ENCODE measurements at regions not wholly inside any gene's neighbourhood (a gene's known extent, or its start where the extent isn't known, plus 50 kb on each side); places are given as distances from the start of the nearest gene placed in this dataset.

DNA sequence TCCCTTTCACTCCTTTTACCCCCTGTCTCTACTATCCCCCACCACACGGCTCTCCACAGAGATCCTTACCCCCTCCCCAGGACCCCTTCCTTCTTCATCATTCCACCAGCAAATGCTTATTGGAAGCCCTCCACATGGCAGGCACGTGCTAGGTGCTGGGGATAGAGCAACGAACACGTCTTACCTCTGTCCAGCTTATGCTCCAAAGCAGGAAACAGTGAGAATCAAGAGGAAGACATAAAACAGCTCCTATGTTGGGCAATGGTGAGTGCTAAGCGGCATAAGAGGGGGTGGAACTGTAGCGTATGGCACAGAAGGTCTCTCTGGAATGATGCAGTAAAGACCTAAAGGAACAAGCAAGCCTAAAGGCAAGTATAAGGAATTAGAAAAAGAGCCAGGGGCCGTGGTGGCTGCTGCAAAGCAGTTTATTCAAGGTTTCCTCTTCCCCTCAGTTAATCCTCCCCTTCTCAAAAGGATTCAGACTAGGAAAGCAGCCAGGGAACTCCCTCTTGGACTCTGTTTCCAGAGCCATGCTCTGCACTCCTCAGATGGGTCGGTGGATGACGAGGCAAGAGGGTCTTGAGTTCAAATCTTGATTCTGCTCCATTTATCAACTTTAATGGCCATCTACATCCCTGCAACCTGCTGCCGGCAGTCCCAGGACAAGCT lies 289.4 kb downstream of the FOXO1 start:
- H3K4me1 ChIP-seq (ENCODE audit: insufficient read depth, insufficient read length) = peaks cover 2% of the 10 kb centered on the region
- H3K36me3 ChIP-seq (ENCODE audit: insufficient read depth, insufficient read length, low read length) = no peaks in the 10 kb centered on the region
- H3K9ac ChIP-seq (ENCODE audit: insufficient read length, low read depth) = no peak overlapping the region
- peaks cover 6% of the 10 kb centered on the region; the same call in 1 of the 2 replicates for H3K9me3 ChIP-seq (ENCODE audit: insufficient read depth, low read length)
- TF ChIP-seq ZNF274 (IDR thresholded peaks at IDR 0.05; ENCODE audit: low read depth, low read length) = no peak
- H3K4me3 ChIP-seq (ENCODE audit: insufficient read length, low read depth) = no peak overlapping the region
- H3K27me3 ChIP-seq (ENCODE audit: insufficient read depth, insufficient read length) = no peaks in the 10 kb centered on the region
- DNase-seq (ENCODE audit: low read depth, low spot score) = no peak

DNA sequence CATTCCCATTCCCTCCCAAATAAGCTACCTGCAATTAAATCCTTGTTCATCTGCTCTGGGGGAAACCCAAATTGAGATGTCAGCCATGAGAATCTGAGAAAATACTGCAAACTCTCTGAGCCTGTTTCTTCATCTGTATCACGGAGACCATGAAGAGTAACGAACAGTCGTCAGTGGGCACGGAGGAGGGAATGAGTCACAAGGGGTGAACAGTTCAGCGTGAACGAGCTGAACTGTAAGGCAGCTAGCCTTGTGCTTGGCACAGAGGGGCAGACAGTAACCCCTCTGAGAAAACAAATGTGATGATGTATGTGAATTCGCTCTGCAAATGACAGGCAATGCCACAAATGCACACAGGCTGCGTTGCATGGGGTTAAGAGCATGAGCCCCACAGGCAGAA lies 288.7 kb downstream of the FOXO1 start:
- H3K9me3 ChIP-seq (ENCODE audit: insufficient read depth, low read length) = peaks cover 6% of the 10 kb centered on the region; the same call in 1 of the 2 replicates
- TF ChIP-seq ZNF274 (IDR thresholded peaks at IDR 0.05; ENCODE audit: low read depth, low read length) (no peak), YY1 (IDR thresholded peaks at IDR 0.05; ENCODE audit: insufficient read depth, insufficient read length) (no peak), SUZ12 (IDR thresholded peaks at IDR 0.05; ENCODE audit: extremely low read depth, insufficient read depth, insufficient read length) (no peak)
- no peak for DNase-seq (ENCODE audit: low read depth, low spot score)
- peaks cover 2% of the 10 kb centered on the region for H3K4me1 ChIP-seq (ENCODE audit: insufficient read depth, insufficient read length)
- no peak overlapping the region for H3K9ac ChIP-seq (ENCODE audit: insufficient read length, low read depth)
- H3K36me3 ChIP-seq (ENCODE audit: insufficient read depth, insufficient read length, low read length) = no peaks in the 10 kb centered on the region
- H3K4me3 ChIP-seq (ENCODE audit: insufficient read length, low read depth) = no peak overlapping the region
- no peaks in the 10 kb centered on the region for H3K27me3 ChIP-seq (ENCODE audit: insufficient read depth, insufficient read length)

DNA sequence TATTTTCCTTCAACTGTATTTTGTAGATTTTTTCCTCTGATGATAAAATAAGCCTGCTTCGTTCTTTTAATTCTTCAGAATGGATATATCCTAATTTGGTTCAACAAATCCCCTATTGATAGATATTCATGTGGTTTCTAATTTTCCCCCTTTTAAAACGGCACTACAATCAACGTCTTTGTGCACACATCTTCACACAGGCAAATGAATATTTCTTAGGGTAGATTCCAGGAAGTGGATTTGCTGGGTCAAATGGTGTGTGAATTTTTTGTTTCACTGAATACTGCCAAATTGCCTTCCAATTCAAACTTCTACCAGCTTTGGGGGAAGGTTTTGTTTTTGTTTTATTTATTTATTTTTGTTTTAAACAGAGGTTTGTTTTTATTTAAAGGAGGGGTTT lies 287.2 kb downstream of the FOXO1 start:
- H3K27me3 ChIP-seq (ENCODE audit: insufficient read depth, insufficient read length) = no peaks in the 10 kb centered on the region
- H3K36me3 ChIP-seq (ENCODE audit: insufficient read depth, insufficient read length, low read length) = no peaks in the 10 kb centered on the region
- no peak overlapping the region for H3K4me3 ChIP-seq (ENCODE audit: insufficient read length, low read depth)
- peaks cover 2% of the 10 kb centered on the region for H3K4me1 ChIP-seq (ENCODE audit: insufficient read depth, insufficient read length)
- DNase-seq (ENCODE audit: low read depth, low spot score) = no peak
- H3K9me3 ChIP-seq (ENCODE audit: insufficient read depth, low read length) = peaks cover 6% of the 10 kb centered on the region; the same call in 1 of the 2 replicates
- TF ChIP-seq SUZ12 (IDR thresholded peaks at IDR 0.05; ENCODE audit: extremely low read depth, insufficient read depth, insufficient read length) (no peak), ZNF274 (IDR thresholded peaks at IDR 0.05; ENCODE audit: low read depth, low read length) (no peak)
- no peak overlapping the region for H3K9ac ChIP-seq (ENCODE audit: insufficient read length, low read depth)

DNA sequence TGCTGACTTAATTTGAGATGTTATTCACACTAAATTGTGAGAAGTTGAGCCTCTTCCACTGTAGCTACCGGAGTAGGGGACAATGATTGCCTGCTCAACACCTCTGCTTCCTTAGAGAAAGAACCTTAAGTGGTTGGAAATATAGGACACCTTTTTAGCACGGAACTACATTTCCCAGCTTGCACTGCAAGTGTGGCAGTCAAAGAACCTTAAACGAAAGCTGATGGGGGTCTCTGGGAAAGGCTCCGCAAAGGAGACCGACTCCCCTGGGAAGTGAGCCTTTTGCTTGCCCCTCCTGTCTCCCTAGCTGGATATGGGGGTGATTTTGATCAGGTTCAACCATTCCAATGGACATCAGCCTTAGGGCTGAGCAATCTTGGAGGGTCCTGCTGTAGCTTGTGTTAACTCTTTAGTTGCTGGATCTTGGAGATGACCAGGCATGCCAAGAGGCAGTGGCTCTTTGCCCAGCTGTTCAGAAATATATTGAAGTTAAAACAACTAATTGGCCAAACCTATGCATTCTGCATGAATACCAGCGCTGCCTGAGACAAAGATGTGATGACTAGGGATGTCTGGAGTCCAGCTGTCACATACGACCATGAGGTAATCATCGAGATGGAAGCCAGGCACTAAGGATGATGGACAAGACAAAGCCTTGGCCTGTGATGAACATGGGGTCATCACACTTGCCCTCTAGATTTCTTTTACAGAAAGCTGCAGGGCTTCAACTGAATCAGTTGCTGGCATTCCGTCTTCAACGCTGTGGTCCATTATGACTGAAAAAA lies 286.5 kb downstream of the FOXO1 start:
- no peak for DNase-seq (ENCODE audit: low read depth, low spot score)
- Histone ChIP-seq H3K9ac (ENCODE audit: insufficient read length, low read depth) (no peak overlapping the region), H3K36me3 (ENCODE audit: insufficient read depth, insufficient read length, low read length) (no peaks in the 10 kb centered on the region), H3K4me1 (ENCODE audit: insufficient read depth, insufficient read length) (peaks cover 2% of the 10 kb centered on the region), H3K27me3 (ENCODE audit: insufficient read depth, insufficient read length) (no peaks in the 10 kb centered on the region), H3K9me3 (ENCODE audit: insufficient read depth, low read length) (peaks cover 6% of the 10 kb centered on the region; the same call in 1 of the 2 replicates), H3K4me3 (ENCODE audit: insufficient read length, low read depth) (no peak overlapping the region)
- TF ChIP-seq ZNF274 (IDR thresholded peaks at IDR 0.05; ENCODE audit: low read depth, low read length) (no peak), YY1 (IDR thresholded peaks at IDR 0.05; ENCODE audit: insufficient read depth, insufficient read length) (no peak), SUZ12 (IDR thresholded peaks at IDR 0.05; ENCODE audit: extremely low read depth, insufficient read depth, insufficient read length) (no peak)

DNA sequence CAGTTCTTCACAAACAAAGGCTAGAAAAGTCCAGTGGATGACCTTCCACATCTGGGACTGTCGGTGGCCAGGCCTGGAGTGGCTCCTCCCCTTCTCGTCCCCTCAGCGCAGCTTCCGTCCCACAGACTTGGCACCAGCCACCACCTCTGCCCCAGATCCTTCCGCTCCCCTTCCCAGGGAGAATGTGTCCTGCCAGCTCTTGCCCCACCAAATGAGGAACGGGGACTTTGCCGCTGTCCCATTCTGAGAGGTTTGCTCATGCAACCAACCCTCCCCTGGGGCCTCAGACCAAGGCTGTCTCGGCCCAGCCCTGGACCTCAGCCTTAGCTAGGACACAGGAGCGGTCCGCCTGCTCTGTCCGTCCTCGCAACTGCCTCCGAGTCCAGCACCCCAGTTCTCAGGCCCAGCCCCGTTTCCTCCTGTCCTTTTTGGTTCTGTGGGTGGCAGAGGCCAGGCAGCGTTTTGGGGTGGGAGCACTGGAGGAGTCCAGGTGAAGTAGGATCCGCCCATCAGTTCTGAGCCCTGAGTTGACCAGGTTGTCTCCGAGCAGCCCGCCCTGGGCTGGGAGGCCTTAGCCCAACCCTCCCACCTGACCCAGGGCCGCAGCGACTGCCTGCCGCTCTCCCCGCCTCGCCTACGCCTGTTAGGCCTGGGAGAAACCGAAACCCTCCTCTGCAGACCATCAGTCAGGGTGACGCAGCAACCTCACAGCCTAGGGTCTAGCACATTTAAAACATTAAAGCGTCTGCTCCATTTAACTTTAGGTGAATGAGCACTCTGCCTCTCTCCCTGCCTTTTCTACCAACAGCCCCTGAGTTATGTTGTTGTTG lies 284.3 kb downstream of the FOXO1 start:
- H3K36me3 ChIP-seq (ENCODE audit: insufficient read depth, insufficient read length, low read length) = no peaks in the 10 kb centered on the region
- TF ChIP-seq YY1 (IDR thresholded peaks at IDR 0.05; ENCODE audit: insufficient read depth, insufficient read length) (no peak), SUZ12 (IDR thresholded peaks at IDR 0.05; ENCODE audit: extremely low read depth, insufficient read depth, insufficient read length) (no peak), ZNF274 (IDR thresholded peaks at IDR 0.05; ENCODE audit: low read depth, low read length) (no peak)
- no peak overlapping the region for H3K9ac ChIP-seq (ENCODE audit: insufficient read length, low read depth)
- no peaks in the 10 kb centered on the region for H3K27me3 ChIP-seq (ENCODE audit: insufficient read depth, insufficient read length)
- no peak overlapping the region for H3K4me3 ChIP-seq (ENCODE audit: insufficient read length, low read depth)
- H3K9me3 ChIP-seq (ENCODE audit: insufficient read depth, low read length) = peaks cover 6% of the 10 kb centered on the region; the same call in 1 of the 2 replicates
- no peak for DNase-seq (ENCODE audit: low read depth, low spot score)
- no peaks in the 10 kb centered on the region for H3K4me1 ChIP-seq (ENCODE audit: insufficient read depth, insufficient read length)

DNA sequence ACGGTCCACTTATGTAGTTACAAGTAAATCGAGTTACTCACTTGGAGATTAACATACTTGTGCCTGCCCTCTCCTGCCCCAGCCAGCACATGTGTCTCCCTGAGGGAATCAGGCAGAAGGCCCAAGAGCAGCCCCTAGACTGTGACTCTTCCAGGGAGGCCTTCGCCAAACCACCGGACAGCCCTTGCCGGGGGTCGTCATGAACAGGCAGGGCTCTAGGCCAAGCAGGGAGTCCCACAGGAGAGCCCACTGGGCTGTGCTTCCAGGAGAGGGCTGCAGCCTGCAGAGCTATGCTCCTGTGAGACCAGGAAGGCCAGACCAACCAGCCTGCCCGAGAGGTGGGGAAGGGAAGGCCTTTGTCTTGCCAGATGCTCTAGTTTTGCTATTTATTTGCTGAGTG lies 283.3 kb downstream of the FOXO1 start:
- no peak for DNase-seq (ENCODE audit: low read depth, low spot score)

DNA sequence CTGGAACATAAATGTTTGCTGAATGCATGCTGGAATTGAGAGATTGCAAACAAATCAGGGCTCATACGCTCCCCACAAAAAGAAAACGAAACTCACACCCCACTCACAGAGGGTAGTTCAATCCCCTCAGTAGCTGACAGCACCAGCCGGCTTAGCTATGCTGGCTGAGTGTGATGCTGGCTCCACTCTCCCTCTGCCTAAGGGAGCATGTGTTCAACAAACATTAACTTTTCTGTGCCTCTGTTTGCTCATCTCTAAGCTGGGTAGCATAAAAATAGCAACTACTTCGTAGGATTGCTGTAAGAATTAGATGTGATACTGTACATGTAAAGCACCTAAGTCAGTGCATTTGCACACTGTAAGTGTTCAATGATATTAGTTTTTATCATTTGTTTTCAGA lies 282.6 kb downstream of the FOXO1 start:
- TF ChIP-seq ZNF274 (IDR thresholded peaks at IDR 0.05; ENCODE audit: low read depth, low read length) = no peak
- TF ChIP-seq SUZ12 (IDR thresholded peaks at IDR 0.05; ENCODE audit: extremely low read depth, insufficient read depth, insufficient read length) = no peak
- TF ChIP-seq YY1 (IDR thresholded peaks at IDR 0.05; ENCODE audit: insufficient read depth, insufficient read length) = no peak
- no peak overlapping the region for H3K4me3 ChIP-seq (ENCODE audit: insufficient read length, low read depth)
- no peaks in the 10 kb centered on the region for H3K4me1 ChIP-seq (ENCODE audit: insufficient read depth, insufficient read length)
- H3K27me3 ChIP-seq (ENCODE audit: insufficient read depth, insufficient read length) = no peaks in the 10 kb centered on the region
- H3K9ac ChIP-seq (ENCODE audit: insufficient read length, low read depth) = no peak overlapping the region
- no peak for DNase-seq (ENCODE audit: low read depth, low spot score)
- H3K9me3 ChIP-seq (ENCODE audit: insufficient read depth, low read length) = no peaks in the 10 kb centered on the region
- no peaks in the 10 kb centered on the region for H3K36me3 ChIP-seq (ENCODE audit: insufficient read depth, insufficient read length, low read length)

More for the DNA sequence above, 283.3 kb downstream of the FOXO1 start:
- H3K4me3 ChIP-seq (ENCODE audit: insufficient read length, low read depth) = no peak overlapping the region
- H3K9me3 ChIP-seq (ENCODE audit: insufficient read depth, low read length) = peaks cover 4% of the 10 kb centered on the region; the same call in 1 of the 2 replicates
- no peak overlapping the region for H3K9ac ChIP-seq (ENCODE audit: insufficient read length, low read depth)
- H3K36me3 ChIP-seq (ENCODE audit: insufficient read depth, insufficient read length, low read length) = no peaks in the 10 kb centered on the region
- H3K27me3 ChIP-seq (ENCODE audit: insufficient read depth, insufficient read length) = no peaks in the 10 kb centered on the region
- H3K4me1 ChIP-seq (ENCODE audit: insufficient read depth, insufficient read length) = no peaks in the 10 kb centered on the region
- TF ChIP-seq SUZ12 (IDR thresholded peaks at IDR 0.05; ENCODE audit: extremely low read depth, insufficient read depth, insufficient read length) = no peak
- no peak for TF ChIP-seq YY1 (IDR thresholded peaks at IDR 0.05; ENCODE audit: insufficient read depth, insufficient read length)
- TF ChIP-seq ZNF274 (IDR thresholded peaks at IDR 0.05; ENCODE audit: low read depth, low read length) = no peak
